GM23338 (cell line): ENCODE measurements at regions not wholly inside any gene's neighbourhood (a gene's known extent, or its start where the extent isn't known, plus 50 kb on each side); places are given as distances from the start of the nearest gene placed in this dataset.

Experiments used
- ATAC-seq: fragments of 200-7000 bp; cut with Tn5 transposase; 3 replicates; pipeline ENCODE4 v1.9.1; 2020
- DNase-seq: peaks from one replicate; pipeline ENCODE4 v3.0.0-alpha.2; 2015; ENCODE audit warnings: low spot score
- H2AFZ ChIP-seq: fragments of 200-600 bp; sonication (generic); 2 replicates; pipeline ENCODE4 v1.8.0; 2016; ENCODE audit warnings: antibody characterized with exemption, mild to moderate bottlenecking, moderate library complexity
- H3F3A ChIP-seq: fragments of 200-600 bp; sonication (generic); replicated peaks from 2 replicates; pipeline ENCODE4 v1.8.0; 2017; ENCODE audit warnings: antibody characterized with exemption, mixed run types, low read depth
- H3K27ac ChIP-seq: fragments of 200-600 bp; sonication (generic); 2 replicates; pipeline ENCODE4 v1.6.1; 2016; ENCODE audit warnings: low read depth
- H3K27me3 ChIP-seq: fragments of 200-600 bp; sonication (generic); 2 replicates; pipeline ENCODE4 v1.8.0; 2016; ENCODE audit warnings: mild to moderate bottlenecking, mixed run types, moderate library complexity; ENCODE audit not compliant: insufficient read depth
- H3K36me3 ChIP-seq: fragments of 200-600 bp; sonication (generic); 2 replicates; pipeline ENCODE4 v1.8.0; 2016; ENCODE audit warnings: mild to moderate bottlenecking; ENCODE audit not compliant: insufficient read depth
- H3K4me1 ChIP-seq: fragments of 200-600 bp; sonication (generic); 2 replicates; pipeline ENCODE4 v1.8.0; 2016; ENCODE audit warnings: mild to moderate bottlenecking, moderate library complexity; ENCODE audit not compliant: insufficient read depth
- H3K4me2 ChIP-seq: fragments of 200-600 bp; sonication (generic); 2 replicates; pipeline ENCODE4 v1.7.1; 2017; ENCODE audit warnings: mixed run types
- H3K4me3 ChIP-seq: fragments of 200-600 bp; sonication (generic); 2 replicates; pipeline ENCODE4 v1.6.1; 2016; ENCODE audit warnings: mixed run types
- H3K79me2 ChIP-seq: fragments of 200-600 bp; sonication (generic); replicated peaks from 2 replicates; pipeline ENCODE4 v1.8.0; 2017; ENCODE audit warnings: mild to moderate bottlenecking; ENCODE audit not compliant: insufficient read depth
- H3K9me2 ChIP-seq: fragments of 200-600 bp; sonication (generic); 2 replicates; pipeline ENCODE4 v1.8.0; 2017; ENCODE audit not compliant: insufficient read depth
- H4K20me1 ChIP-seq: fragments of 200-600 bp; sonication (generic); replicated peaks from 2 replicates; pipeline ENCODE4 v1.8.0; 2017; ENCODE audit warnings: mild to moderate bottlenecking; ENCODE audit not compliant: insufficient read depth
- H3K27ac Mint-ChIP-seq: 2 replicates; pipeline ENCODE4 v1.8.0; 2020; ENCODE audit warnings: inconsistent platforms, mild to moderate bottlenecking, moderate library complexity, mixed read lengths
- H3K27me3 Mint-ChIP-seq: 3 replicates; pipeline ENCODE4 v1.8.0; 2022; ENCODE audit warnings: low read depth, mild to moderate bottlenecking, moderate library complexity, mixed read lengths, inconsistent platforms; ENCODE audit not compliant: insufficient read depth, poor library complexity
- H3K36me3 Mint-ChIP-seq: 3 replicates; pipeline ENCODE4 v1.8.0; 2021; ENCODE audit warnings: low read depth, mild to moderate bottlenecking, inconsistent platforms, moderate library complexity, mixed read lengths
- H3K4me1 Mint-ChIP-seq: 3 replicates; pipeline ENCODE4 v1.8.0; 2020; ENCODE audit warnings: mild to moderate bottlenecking, inconsistent platforms, mixed read lengths
- H3K4me3 Mint-ChIP-seq: 3 replicates; pipeline ENCODE4 v1.8.0; 2021; ENCODE audit warnings: moderate library complexity, mild to moderate bottlenecking, inconsistent platforms, mixed read lengths
- H3K9me3 Mint-ChIP-seq: 3 replicates; pipeline ENCODE4 v1.8.0; 2020; ENCODE audit warnings: moderate library complexity, mild to moderate bottlenecking, inconsistent platforms, mixed read lengths
- CTCF ChIP-seq, 2 experiments: fragments of 200-600 bp in 1 of 2; sonication (generic) in 1 of 2; conservative IDR thresholded peaks; 2 replicates each; pipeline versions ENCODE4 v1.5.1 to v1.6.1; 2016 to 2017; ENCODE audit warnings: antibody characterized with exemption in 2 of 2, low read depth in 2 of 2, mild to moderate bottlenecking in 2 of 2, moderate library complexity in 1 of 2
- JUNB ChIP-seq: IDR thresholded peaks from one replicate; pipeline ENCODE4 v1.6.1; 2016; ENCODE audit warnings: antibody characterized with exemption; ENCODE audit not compliant: unreplicated experiment
- NANOG ChIP-seq: IDR thresholded peaks from 2 replicates; pipeline ENCODE4 v1.6.1; 2016; ENCODE audit warnings: antibody characterized with exemption, borderline replicate concordance
- POLR2AphosphoS5 ChIP-seq: IDR thresholded peaks from 2 replicates; pipeline ENCODE4 v1.6.1; 2016; ENCODE audit warnings: antibody characterized with exemption, low read depth
- REST ChIP-seq: IDR thresholded peaks from one replicate; pipeline ENCODE4 v1.6.1; 2018; ENCODE audit warnings: antibody characterized with exemption; ENCODE audit not compliant: unreplicated experiment
- STAT1 ChIP-seq: IDR thresholded peaks from one replicate; pipeline ENCODE4 v1.6.1; 2016; ENCODE audit warnings: antibody characterized with exemption; ENCODE audit not compliant: unreplicated experiment
- ZNF462 ChIP-seq: fragments of 250-450 bp; sonication (Bioruptor Pico); IDR thresholded peaks from 2 replicates; pipeline ENCODE4 v1.5.0; 2020; ENCODE audit warnings: mild to moderate bottlenecking, moderate library complexity
- TF ChIP-seq, protein P1 (sequence below): IDR thresholded peaks from 2 replicates; pipeline ENCODE4 v1.6.1; 2016; ENCODE audit warnings: antibody characterized with exemption

GRCh38 chr1:70779571-70779970 lies 268.0 kb downstream of the PTGER3 start:
- Mint-ChIP-seq H3K27me3 (no peaks in the 10 kb centered on the region), H3K27ac (no peak overlapping the region), H3K36me3 (no peaks in the 10 kb centered on the region), H3K4me3 (no peak overlapping the region), H3K4me1 (no peaks in the 10 kb centered on the region), H3K9me3 (no peaks in the 10 kb centered on the region)
- no peaks in the 10 kb centered on the region for H3K36me3 ChIP-seq
- no peaks in the 10 kb centered on the region for H3K27me3 ChIP-seq
- no peaks in the 10 kb centered on the region; the same call in 1 of the 2 replicates for H3K9me2 ChIP-seq
- H3K4me1 ChIP-seq, result no peaks in the 10 kb centered on the region
- TF ChIP-seq NANOG (no peak), POLR2AphosphoS5 (no peak), REST (no peak), CTCF (conservative IDR thresholded peaks at IDR 0.05; ENCODE audit: low read depth in 2 of 2) (no peak), JUNB (no peak), STAT1 (no peak)
- TF ChIP-seq, protein P1, sequence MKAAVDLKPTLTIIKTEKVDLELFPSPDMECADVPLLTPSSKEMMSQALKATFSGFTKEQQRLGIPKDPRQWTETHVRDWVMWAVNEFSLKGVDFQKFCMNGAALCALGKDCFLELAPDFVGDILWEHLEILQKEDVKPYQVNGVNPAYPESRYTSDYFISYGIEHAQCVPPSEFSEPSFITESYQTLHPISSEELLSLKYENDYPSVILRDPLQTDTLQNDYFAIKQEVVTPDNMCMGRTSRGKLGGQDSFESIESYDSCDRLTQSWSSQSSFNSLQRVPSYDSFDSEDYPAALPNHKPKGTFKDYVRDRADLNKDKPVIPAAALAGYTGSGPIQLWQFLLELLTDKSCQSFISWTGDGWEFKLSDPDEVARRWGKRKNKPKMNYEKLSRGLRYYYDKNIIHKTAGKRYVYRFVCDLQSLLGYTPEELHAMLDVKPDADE, result no peak
- H2AFZ ChIP-seq, result no peak overlapping the region
- H3K4me2 ChIP-seq, result no peak overlapping the region
- H3K79me2 ChIP-seq, result no peaks in the 10 kb centered on the region
- no peak overlapping the region for H3K4me3 ChIP-seq
- ATAC-seq (no peak), DNase-seq (no peak)
- H3F3A ChIP-seq, result no peaks in the 10 kb centered on the region
- no peak overlapping the region for H3K27ac ChIP-seq
- no peaks in the 10 kb centered on the region for H4K20me1 ChIP-seq

DNA sequence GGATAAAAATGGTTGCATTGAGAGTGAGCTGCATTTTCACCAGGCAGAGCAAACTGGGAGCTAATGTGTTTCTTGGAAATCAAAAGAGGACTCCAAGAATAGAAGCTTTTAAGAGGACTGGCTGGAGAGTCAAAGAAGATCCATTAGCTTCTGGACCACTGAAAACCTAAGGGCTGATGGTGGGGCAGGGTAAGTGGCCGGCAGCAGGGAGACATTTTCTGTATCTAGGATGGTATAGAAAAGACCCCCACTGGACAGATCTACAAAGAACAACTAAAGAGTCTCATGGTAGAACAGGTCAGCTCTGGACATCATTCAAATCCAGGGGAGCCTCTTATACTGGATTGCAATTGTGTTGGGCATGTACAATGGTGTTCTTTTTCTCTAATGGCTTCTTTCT lies 262.3 kb downstream of the PTGER3 start:
- Mint-ChIP-seq H3K4me1 (no peaks in the 10 kb centered on the region), H3K4me3 (no peak overlapping the region)
- no peaks in the 10 kb centered on the region for H3K79me2 ChIP-seq
- TF ChIP-seq ZNF462 (CRISPR knock-in tag), result no peak
- TF ChIP-seq, protein P1, result no peak
- TF ChIP-seq POLR2AphosphoS5, result no peak

More for the DNA sequence above, 262.3 kb downstream of the PTGER3 start:
- DNase-seq (no peak), ATAC-seq (no peak)
- H3K27me3 Mint-ChIP-seq, result no peaks in the 10 kb centered on the region
- H3F3A ChIP-seq, result no peaks in the 10 kb centered on the region
- peak overlapping the region; percentile 23; the same call in 1 of the 2 replicates for H2AFZ ChIP-seq
- no peaks in the 10 kb centered on the region for H3K4me1 ChIP-seq
- H3K27me3 ChIP-seq, result no peaks in the 10 kb centered on the region
- H3K27ac ChIP-seq, result no peak overlapping the region
- no peak overlapping the region for H3K4me2 ChIP-seq
- no peak overlapping the region for H3K27ac Mint-ChIP-seq
- no peak overlapping the region for H3K4me3 ChIP-seq
- H3K9me2 ChIP-seq, result no peaks in the 10 kb centered on the region; the same call in 1 of the 2 replicates
- no peaks in the 10 kb centered on the region for H3K36me3 ChIP-seq
- H3K36me3 Mint-ChIP-seq, result no peaks in the 10 kb centered on the region
- H3K9me3 Mint-ChIP-seq, result no peaks in the 10 kb centered on the region
- no peaks in the 10 kb centered on the region for H4K20me1 ChIP-seq
